ENCODE measurements at regions not wholly inside any gene's neighbourhood (a gene's known extent, or its start where the extent isn't known, plus 50 kb on each side); places are given as distances from the start of the nearest gene placed in this dataset.
A peak's percentile ranks its signal among the peaks of the same experiment; 100 is the strongest.

GRCh38 chr1:17930635-17931034 is 175.5 kb downstream of the ACTL8 start:
- DNase-seq (ENCODE audit: low spot score) = no peak
- no peak for FAIRE-seq

GRCh38 chr1:17932164-17932563 is 175.4 kb upstream of the IGSF21 start:
- no peak for DNase-seq (ENCODE audit: low spot score)
- FAIRE-seq = no peak

- DNase-seq (ENCODE audit: low spot score) (no peak), FAIRE-seq (no peak)
These were observed 174.1 kb upstream of the IGSF21 start for GRCh38 chr1:17933501-17933900.

- DNase-seq (ENCODE audit: low spot score) (no peak), FAIRE-seq (no peak)
These were observed 173.6 kb upstream of the IGSF21 start for GRCh38 chr1:17933971-17934370.

GRCh38 chr1:17935230-17935629 is 172.4 kb upstream of the IGSF21 start:
- FAIRE-seq = no peak
- DNase-seq (ENCODE audit: low spot score) = no peak

GRCh38 chr1:17941431-17942189 is 166.0 kb upstream of the IGSF21 start:
- no peak for FAIRE-seq
- no peak for DNase-seq (ENCODE audit: low spot score)

- DNase-seq (ENCODE audit: low spot score) (no peak), FAIRE-seq (no peak)
These were observed 164.1 kb upstream of the IGSF21 start for GRCh38 chr1:17943506-17943905.

- DNase-seq (ENCODE audit: low spot score) (no peak), FAIRE-seq (no peak)
These were observed 163.0 kb upstream of the IGSF21 start for GRCh38 chr1:17944646-17945045.

GRCh38 chr1:17946434-17946833 is 161.2 kb upstream of the IGSF21 start:
- no peak for DNase-seq (ENCODE audit: low spot score)
- no peak for FAIRE-seq

GRCh38 chr1:17948594-17948993 is 159.0 kb upstream of the IGSF21 start:
- no peak for DNase-seq (ENCODE audit: low spot score)
- FAIRE-seq = no peak

- FAIRE-seq = no peak
- DNase-seq (ENCODE audit: low spot score) = no peak
These were observed 158.1 kb upstream of the IGSF21 start for GRCh38 chr1:17949511-17949910.

- DNase-seq (ENCODE audit: low spot score) (peak; percentile 7), FAIRE-seq (no peak)
These were observed 156.9 kb upstream of the IGSF21 start for GRCh38 chr1:17950728-17951127.

- FAIRE-seq = no peak
- no peak for DNase-seq (ENCODE audit: low spot score)
These were observed 155.1 kb upstream of the IGSF21 start for GRCh38 chr1:17952506-17952905.

- FAIRE-seq = no peak
- no peak for DNase-seq (ENCODE audit: low spot score)
These were observed 153.7 kb upstream of the IGSF21 start for GRCh38 chr1:17953921-17954320.

- no peak for FAIRE-seq
- DNase-seq (ENCODE audit: low spot score) = no peak
These were observed 152.0 kb upstream of the IGSF21 start for GRCh38 chr1:17955302-17956285.

- DNase-seq (ENCODE audit: low spot score) = no peak
- FAIRE-seq = no peak
These were observed 149.9 kb upstream of the IGSF21 start for GRCh38 chr1:17957588-17958267.

- FAIRE-seq (no peak), DNase-seq (ENCODE audit: low spot score) (no peak)
These were observed 148.9 kb upstream of the IGSF21 start for GRCh38 chr1:17958704-17959103.

- no peak for DNase-seq (ENCODE audit: low spot score)
- FAIRE-seq = no peak
These were observed 144.1 kb upstream of the IGSF21 start for GRCh38 chr1:17963513-17963912.

- no peak for FAIRE-seq
These were observed 142.0 kb upstream of the IGSF21 start for GRCh38 chr1:17965515-17966100.

GRCh38 chr1:17966341-17966740 is 141.3 kb upstream of the IGSF21 start:
- FAIRE-seq (no peak), DNase-seq (ENCODE audit: low spot score) (no peak)

More at GRCh38 chr1:17965515-17966100, 142.0 kb upstream of the IGSF21 start:
- DNase-seq (ENCODE audit: low spot score) = no peak

- FAIRE-seq = no peak
- DNase-seq (ENCODE audit: low spot score) = no peak
These were observed 139.9 kb upstream of the IGSF21 start for GRCh38 chr1:17967623-17968255.
